GM23338 (cell line): ENCODE measurements at regions not wholly inside any gene's neighbourhood (a gene's known extent, or its start where the extent isn't known, plus 50 kb on each side); places are given as distances from the start of the nearest gene placed in this dataset.
A peak's percentile ranks its signal among the peaks of the same experiment; 100 is the strongest.

ENCODE experiments used
- ATAC-seq: fragments of 200-7000 bp; cut with Tn5 transposase; 3 replicates; pipeline ENCODE4 v1.9.1; 2020
- DNase-seq: peaks from one replicate; pipeline ENCODE4 v3.0.0-alpha.2; 2015; ENCODE audit warnings: low spot score
- H2AFZ ChIP-seq: fragments of 200-600 bp; sonication (generic); 2 replicates; pipeline ENCODE4 v1.8.0; 2016; ENCODE audit warnings: antibody characterized with exemption, mild to moderate bottlenecking, moderate library complexity
- H3F3A ChIP-seq: fragments of 200-600 bp; sonication (generic); replicated peaks from 2 replicates; pipeline ENCODE4 v1.8.0; 2017; ENCODE audit warnings: antibody characterized with exemption, mixed run types, low read depth
- H3K27ac ChIP-seq: fragments of 200-600 bp; sonication (generic); 2 replicates; pipeline ENCODE4 v1.6.1; 2016; ENCODE audit warnings: low read depth
- H3K27me3 ChIP-seq: fragments of 200-600 bp; sonication (generic); 2 replicates; pipeline ENCODE4 v1.8.0; 2016; ENCODE audit warnings: mild to moderate bottlenecking, mixed run types, moderate library complexity; ENCODE audit not compliant: insufficient read depth
- H3K36me3 ChIP-seq: fragments of 200-600 bp; sonication (generic); 2 replicates; pipeline ENCODE4 v1.8.0; 2016; ENCODE audit warnings: mild to moderate bottlenecking; ENCODE audit not compliant: insufficient read depth
- H3K4me1 ChIP-seq: fragments of 200-600 bp; sonication (generic); 2 replicates; pipeline ENCODE4 v1.8.0; 2016; ENCODE audit warnings: mild to moderate bottlenecking, moderate library complexity; ENCODE audit not compliant: insufficient read depth
- H3K4me2 ChIP-seq: fragments of 200-600 bp; sonication (generic); 2 replicates; pipeline ENCODE4 v1.7.1; 2017; ENCODE audit warnings: mixed run types
- H3K4me3 ChIP-seq: fragments of 200-600 bp; sonication (generic); 2 replicates; pipeline ENCODE4 v1.6.1; 2016; ENCODE audit warnings: mixed run types
- H3K79me2 ChIP-seq: fragments of 200-600 bp; sonication (generic); replicated peaks from 2 replicates; pipeline ENCODE4 v1.8.0; 2017; ENCODE audit warnings: mild to moderate bottlenecking; ENCODE audit not compliant: insufficient read depth
- H3K9me2 ChIP-seq: fragments of 200-600 bp; sonication (generic); 2 replicates; pipeline ENCODE4 v1.8.0; 2017; ENCODE audit not compliant: insufficient read depth
- H4K20me1 ChIP-seq: fragments of 200-600 bp; sonication (generic); replicated peaks from 2 replicates; pipeline ENCODE4 v1.8.0; 2017; ENCODE audit warnings: mild to moderate bottlenecking; ENCODE audit not compliant: insufficient read depth
- H3K27ac Mint-ChIP-seq: 2 replicates; pipeline ENCODE4 v1.8.0; 2020; ENCODE audit warnings: inconsistent platforms, mild to moderate bottlenecking, moderate library complexity, mixed read lengths
- H3K27me3 Mint-ChIP-seq: 3 replicates; pipeline ENCODE4 v1.8.0; 2022; ENCODE audit warnings: low read depth, mild to moderate bottlenecking, moderate library complexity, mixed read lengths, inconsistent platforms; ENCODE audit not compliant: insufficient read depth, poor library complexity
- H3K36me3 Mint-ChIP-seq: 3 replicates; pipeline ENCODE4 v1.8.0; 2021; ENCODE audit warnings: low read depth, mild to moderate bottlenecking, inconsistent platforms, moderate library complexity, mixed read lengths
- H3K4me1 Mint-ChIP-seq: 3 replicates; pipeline ENCODE4 v1.8.0; 2020; ENCODE audit warnings: mild to moderate bottlenecking, inconsistent platforms, mixed read lengths
- H3K4me3 Mint-ChIP-seq: 3 replicates; pipeline ENCODE4 v1.8.0; 2021; ENCODE audit warnings: moderate library complexity, mild to moderate bottlenecking, inconsistent platforms, mixed read lengths
- H3K9me3 Mint-ChIP-seq: 3 replicates; pipeline ENCODE4 v1.8.0; 2020; ENCODE audit warnings: moderate library complexity, mild to moderate bottlenecking, inconsistent platforms, mixed read lengths
- CREB1 ChIP-seq: fragments of 250-450 bp; sonication (Bioruptor Pico); IDR thresholded peaks from 2 replicates; pipeline ENCODE4 v1.5.0; 2020; ENCODE audit warnings: low read depth, mild to moderate bottlenecking, moderate library complexity
- CTCF ChIP-seq, 2 experiments: fragments of 200-600 bp in 1 of 2; sonication (generic) in 1 of 2; conservative IDR thresholded peaks; 2 replicates each; pipeline versions ENCODE4 v1.5.1 to v1.6.1; 2016 to 2017; ENCODE audit warnings: antibody characterized with exemption in 2 of 2, low read depth in 2 of 2, mild to moderate bottlenecking in 2 of 2, moderate library complexity in 1 of 2
- ETS1 ChIP-seq: IDR thresholded peaks from 2 replicates; pipeline ENCODE4 v1.6.1; 2016; ENCODE audit warnings: antibody characterized with exemption
- EZH2 ChIP-seq: fragments of 200-600 bp; sonication (generic); IDR thresholded peaks from one replicate; pipeline ENCODE4 v1.8.0; 2017; ENCODE audit warnings: antibody characterized with exemption, mild to moderate bottlenecking, low read depth; ENCODE audit not compliant: unreplicated experiment
- EZH2phosphoT487 ChIP-seq: fragments of 200-600 bp; sonication (generic); IDR thresholded peaks from one replicate; pipeline ENCODE4 v1.8.1; 2018; ENCODE audit warnings: antibody characterized with exemption; ENCODE audit not compliant: unreplicated experiment
- JUNB ChIP-seq: IDR thresholded peaks from one replicate; pipeline ENCODE4 v1.6.1; 2016; ENCODE audit warnings: antibody characterized with exemption; ENCODE audit not compliant: unreplicated experiment
- NANOG ChIP-seq: IDR thresholded peaks from 2 replicates; pipeline ENCODE4 v1.6.1; 2016; ENCODE audit warnings: antibody characterized with exemption, borderline replicate concordance
- POLR2AphosphoS5 ChIP-seq: IDR thresholded peaks from 2 replicates; pipeline ENCODE4 v1.6.1; 2016; ENCODE audit warnings: antibody characterized with exemption, low read depth
- REST ChIP-seq: IDR thresholded peaks from one replicate; pipeline ENCODE4 v1.6.1; 2018; ENCODE audit warnings: antibody characterized with exemption; ENCODE audit not compliant: unreplicated experiment
- STAT1 ChIP-seq: IDR thresholded peaks from one replicate; pipeline ENCODE4 v1.6.1; 2016; ENCODE audit warnings: antibody characterized with exemption; ENCODE audit not compliant: unreplicated experiment
- ZNF114 ChIP-seq: fragments of 250-450 bp; sonication (Bioruptor Pico); IDR thresholded peaks from 2 replicates; pipeline ENCODE4 v1.5.0; 2020; ENCODE audit warnings: mild to moderate bottlenecking, moderate library complexity
- ZNF331 ChIP-seq: fragments of 250-450 bp; sonication (Bioruptor Pico); IDR thresholded peaks from 2 replicates; pipeline ENCODE4 v1.5.0; 2020; ENCODE audit warnings: low read depth, mild to moderate bottlenecking, moderate library complexity
- ZNF462 ChIP-seq: fragments of 250-450 bp; sonication (Bioruptor Pico); IDR thresholded peaks from 2 replicates; pipeline ENCODE4 v1.5.0; 2020; ENCODE audit warnings: mild to moderate bottlenecking, moderate library complexity

- no peak overlapping the region for H3K4me3 Mint-ChIP-seq
Measured at GRCh38 chr12:28954333-28954732, 194.7 kb upstream of the FAR2 start.

More at GRCh38 chr12:28954333-28954732, 194.7 kb upstream of the FAR2 start:
- Histone ChIP-seq H3K4me3 (no peak overlapping the region), H3K79me2 (no peaks in the 10 kb centered on the region), H3K4me1 (peaks cover 28% of the 10 kb centered on the region), H2AFZ (no peak overlapping the region), H3K27me3 (no peaks in the 10 kb centered on the region), H3K27ac (no peak overlapping the region), H3K9me2 (no peaks in the 10 kb centered on the region), H3K4me2 (peak overlapping the region; percentile 21; the same call in 1 of the 2 replicates), H3F3A (no peaks in the 10 kb centered on the region), H3K36me3 (no peaks in the 10 kb centered on the region), H4K20me1 (no peaks in the 10 kb centered on the region)
- no peak for TF ChIP-seq POLR2AphosphoS5
- no peak for TF ChIP-seq ZNF331 (CRISPR knock-in tag)
- no peak for TF ChIP-seq CREB1 (CRISPR knock-in tag)
- no peak for TF ChIP-seq REST
- no peak for TF ChIP-seq NANOG
- TF ChIP-seq ETS1, result no peak
- TF ChIP-seq ZNF114 (CRISPR knock-in tag), result no peak
- no peak for TF ChIP-seq EZH2
- no peak for TF ChIP-seq JUNB
- TF ChIP-seq EZH2phosphoT487, result no peak
- TF ChIP-seq STAT1, result no peak
- TF ChIP-seq ZNF462 (CRISPR knock-in tag), result no peak
- TF ChIP-seq CTCF (conservative IDR thresholded peaks at IDR 0.05; ENCODE audit: low read depth in 2 of 2), result no peak
- no peak for DNase-seq
- H3K36me3 Mint-ChIP-seq, result no peaks in the 10 kb centered on the region
- peaks cover 3% of the 10 kb centered on the region for H3K27me3 Mint-ChIP-seq
- H3K9me3 Mint-ChIP-seq, result no peaks in the 10 kb centered on the region
- ATAC-seq, result no peak
- H3K4me1 Mint-ChIP-seq, result peaks cover 26% of the 10 kb centered on the region
- H3K27ac Mint-ChIP-seq, result no peak overlapping the region
